ENCODE measurements at regions not wholly inside any gene's neighbourhood (a gene's known extent, or its start where the extent isn't known, plus 50 kb on each side); places are given as distances from the start of the nearest gene placed in this dataset.

GRCh38 chr9:84456527-84456926 is 116.0 kb upstream of the SLC28A3 start:
- no peak for DNase-seq

- DNase-seq = no peak
Measured at GRCh38 chr9:84460695-84461094, 120.1 kb upstream of the SLC28A3 start.

- DNase-seq = no peak
Measured at GRCh38 chr9:84463272-84463671, 122.7 kb upstream of the SLC28A3 start.

GRCh38 chr9:84466580-84467285 is 126.2 kb upstream of the SLC28A3 start:
- DNase-seq = no peak

- DNase-seq = no peak
Measured at GRCh38 chr9:84471816-84472215, 131.3 kb upstream of the SLC28A3 start.

- no peak for DNase-seq
Measured at GRCh38 chr9:84478996-84479395, 138.4 kb upstream of the SLC28A3 start.

- no peak for DNase-seq
Measured at GRCh38 chr9:84480071-84480470, 139.5 kb upstream of the SLC28A3 start.

GRCh38 chr9:84481231-84481630 is 140.7 kb upstream of the SLC28A3 start:
- DNase-seq = no peak

- DNase-seq = no peak
Measured at GRCh38 chr9:84481636-84482218, 141.2 kb upstream of the SLC28A3 start.

GRCh38 chr9:84482607-84483006 is 142.0 kb upstream of the SLC28A3 start:
- no peak for DNase-seq

- DNase-seq = no peak
Measured at GRCh38 chr9:84484172-84484571, 143.6 kb upstream of the SLC28A3 start.

GRCh38 chr9:84485539-84485938 is 145.0 kb upstream of the SLC28A3 start:
- DNase-seq = no peak

GRCh38 chr9:84486663-84487062 is 146.1 kb upstream of the SLC28A3 start:
- DNase-seq = no peak

- DNase-seq = no peak
Measured at GRCh38 chr9:84490206-84490841, 149.8 kb upstream of the SLC28A3 start.

- no peak for DNase-seq
Measured at GRCh38 chr9:84490842-84491325, 150.3 kb upstream of the SLC28A3 start.

- no peak for DNase-seq
Measured at GRCh38 chr9:84492366-84493159, 152.0 kb upstream of the SLC28A3 start.

GRCh38 chr9:84493284-84493947 is 152.9 kb upstream of the SLC28A3 start:
- DNase-seq = no peak

GRCh38 chr9:84499969-84500582 is 159.5 kb upstream of the SLC28A3 start:
- DNase-seq = no peak

- no peak for DNase-seq
Measured at GRCh38 chr9:84500826-84501225, 160.3 kb upstream of the SLC28A3 start.

- no peak for DNase-seq
Measured at GRCh38 chr9:84501587-84501986, 161.0 kb upstream of the SLC28A3 start.

GRCh38 chr9:84502066-84502465 is 161.5 kb upstream of the SLC28A3 start:
- no peak for DNase-seq

GRCh38 chr9:84504360-84504759 is 163.8 kb upstream of the SLC28A3 start:
- no peak for DNase-seq

Data from RPMI8226 (cell line).